Stimulated activated CD4-positive, alpha-beta T cell treated with anti-CD3 and anti-CD28 coated beads, Interleukin-15, amount 100 ng/mL, for 1 hour (primary cell): ENCODE measurements at regions not wholly inside any gene's neighbourhood (a gene's known extent, or its start where the extent isn't known, plus 50 kb on each side); places are given as distances from the start of the nearest gene placed in this dataset.

ENCODE experiments used
- DNase-seq, 2 donors: peaks; one replicate each; pipeline ENCODE4 v3.0.0-alpha.2; 2020; ENCODE audit warnings: low read depth in 1 of 2, low spot score in 1 of 2

DNA sequence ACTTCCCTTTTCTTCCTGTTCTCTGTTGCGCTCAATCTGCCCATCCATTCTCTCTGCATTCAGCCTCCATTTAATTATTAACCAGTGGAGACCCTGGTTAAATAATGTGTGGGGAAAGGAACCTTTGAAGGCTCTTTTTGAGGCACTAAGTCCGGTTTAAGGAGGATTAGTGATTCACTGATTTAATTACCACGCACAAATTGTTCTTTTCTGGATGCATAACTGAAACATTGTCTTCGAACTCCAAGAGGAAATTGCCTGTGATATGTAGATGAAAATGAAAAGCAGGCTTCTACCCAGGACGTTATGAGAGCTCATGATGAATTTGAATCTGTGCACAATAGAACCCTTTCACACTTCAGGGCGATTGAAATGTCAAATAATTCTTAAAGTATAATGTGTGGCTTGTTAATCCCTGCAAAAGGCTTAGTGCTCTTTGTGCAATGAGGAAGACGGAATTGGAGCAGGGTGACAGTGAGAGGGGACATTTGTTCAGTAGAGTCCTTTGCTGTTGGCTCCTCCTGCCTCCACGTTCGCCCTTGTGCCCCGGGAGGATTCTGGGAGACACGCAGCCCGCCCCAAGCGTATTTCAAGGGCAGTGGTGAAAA lies 51.1 kb upstream of the ZNF236 start:
- DNase-seq: no peak

GRCh38 chr18:76767954-76768353 lies 54.4 kb upstream of the ZNF236 start:
- DNase-seq: no peak

GRCh38 chr18:76766429-76766828 lies 55.9 kb upstream of the ZNF236 start:
- no peak for DNase-seq

- no peak for DNase-seq
These were observed 56.7 kb upstream of the ZNF236 start for GRCh38 chr18:76765649-76766048.

DNA sequence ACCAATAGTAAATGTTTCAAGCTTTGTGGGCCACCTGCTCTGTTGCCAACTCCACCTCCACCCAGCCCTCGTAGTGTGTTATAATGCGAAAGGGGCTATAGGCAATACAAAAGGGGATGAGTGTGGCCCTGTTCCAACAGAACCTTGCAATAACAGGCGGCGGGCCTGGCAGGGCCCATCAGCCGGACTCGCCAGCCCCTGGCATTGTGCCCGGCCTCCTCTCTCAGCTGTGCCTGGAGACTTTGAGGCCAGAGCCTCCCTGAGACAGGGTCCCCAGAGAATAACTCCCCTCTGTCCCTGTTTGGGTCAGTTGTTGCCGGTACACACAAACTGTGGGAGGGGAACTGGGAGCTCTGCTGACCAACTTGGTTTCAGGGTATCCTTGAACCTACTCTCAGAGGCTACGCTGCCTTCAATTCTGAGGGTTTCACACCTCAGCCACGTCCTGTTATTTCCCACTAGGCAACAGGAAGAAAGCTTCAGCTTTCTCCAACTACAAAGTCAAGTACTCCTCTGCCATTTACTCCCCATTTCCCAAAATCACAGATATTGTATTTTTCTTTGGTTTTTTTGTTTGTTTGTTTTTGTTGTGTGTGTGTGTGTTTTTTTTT lies 58.0 kb upstream of the ZNF236 start:
- no peak for DNase-seq

- DNase-seq: no peak
These were observed 63.3 kb upstream of the ZNF236 start for GRCh38 chr18:76759056-76759455.

DNA sequence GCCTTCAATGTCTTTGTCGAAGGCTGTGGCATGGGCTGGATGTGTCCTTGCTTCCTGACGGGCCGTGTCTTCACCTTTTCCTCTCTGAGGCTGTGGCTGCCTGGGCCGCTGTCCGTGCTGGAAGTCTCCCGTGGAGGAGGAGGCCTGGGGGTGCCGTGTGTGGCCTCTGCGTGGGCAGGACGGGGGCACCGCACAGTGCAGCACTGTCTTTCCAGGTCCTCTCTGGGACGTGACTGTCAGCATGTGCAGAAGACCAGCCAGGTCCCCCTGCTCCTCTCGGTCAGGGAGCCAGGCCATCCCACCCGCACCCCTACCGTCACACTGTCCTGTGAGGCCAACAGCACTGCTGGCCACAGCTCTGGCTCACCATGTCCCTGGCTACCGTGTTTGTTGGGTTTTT lies 64.4 kb upstream of the ZNF236 start:
- DNase-seq: no peak

DNA sequence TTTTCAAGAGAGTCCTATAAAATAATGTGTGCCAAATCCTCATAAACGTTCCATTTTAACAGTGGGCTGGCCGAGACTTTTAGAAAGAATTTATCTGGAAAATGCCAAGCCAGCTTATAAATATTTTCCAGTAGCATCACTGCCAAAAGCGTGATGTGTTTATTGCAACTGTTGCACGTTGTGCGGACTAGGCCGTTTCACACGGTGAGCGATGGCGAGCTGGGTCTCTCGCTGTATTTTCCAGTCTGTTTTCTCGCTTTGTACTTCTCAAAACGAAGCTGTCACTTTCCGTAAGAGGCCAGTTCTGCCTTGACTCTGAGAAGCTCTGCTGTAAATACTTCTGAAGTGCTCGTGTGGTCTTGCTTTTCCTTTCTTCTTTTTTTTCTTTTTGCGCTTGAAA lies 65.0 kb upstream of the ZNF236 start:
- DNase-seq: no peak

DNA sequence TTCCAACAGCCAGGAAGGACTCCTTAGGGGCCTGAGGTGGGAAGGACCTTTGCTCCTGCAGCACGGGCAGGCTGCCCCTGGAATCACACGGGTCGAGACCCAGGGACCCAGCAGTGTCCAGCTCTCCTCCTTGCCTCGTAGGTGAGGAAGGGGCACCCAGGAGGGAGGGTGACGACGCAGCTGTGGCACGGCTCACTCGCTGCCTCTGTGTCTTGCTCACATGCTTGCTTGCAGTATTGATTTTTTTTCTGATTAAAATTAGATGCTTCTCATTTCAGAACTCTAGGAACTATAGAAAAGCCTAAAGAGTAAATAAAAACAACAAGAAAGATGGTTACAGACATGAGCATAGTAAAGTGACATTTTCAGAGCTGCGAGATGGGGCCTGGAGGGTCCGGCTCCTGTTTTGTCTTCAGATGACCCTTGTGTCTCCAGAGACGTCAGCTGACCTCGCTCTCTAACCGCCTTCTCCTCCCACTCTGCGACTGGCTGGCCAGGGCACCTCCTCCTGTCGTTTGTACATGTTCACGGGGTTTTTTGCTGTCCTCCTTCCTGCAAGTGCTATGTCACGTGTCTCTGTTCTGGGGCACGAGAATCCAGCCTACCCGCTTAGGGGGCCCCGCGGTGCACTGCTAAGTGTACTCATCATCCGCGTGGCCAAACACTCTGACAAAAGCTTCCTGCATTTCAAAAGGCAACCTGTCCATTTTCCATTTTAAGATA lies 65.7 kb upstream of the ZNF236 start:
- DNase-seq: no peak

- no peak for DNase-seq
These were observed 68.0 kb upstream of the ZNF236 start for GRCh38 chr18:76754351-76754750.

- DNase-seq: no peak
These were observed 70.0 kb upstream of the ZNF236 start for GRCh38 chr18:76752400-76752799.

GRCh38 chr18:76750917-76751890 lies 71.2 kb upstream of the ZNF236 start:
- DNase-seq: no peak

GRCh38 chr18:76750269-76750668 lies 72.1 kb upstream of the ZNF236 start:
- no peak for DNase-seq

GRCh38 chr18:76747676-76748075 lies 74.7 kb upstream of the ZNF236 start:
- DNase-seq: no peak

DNA sequence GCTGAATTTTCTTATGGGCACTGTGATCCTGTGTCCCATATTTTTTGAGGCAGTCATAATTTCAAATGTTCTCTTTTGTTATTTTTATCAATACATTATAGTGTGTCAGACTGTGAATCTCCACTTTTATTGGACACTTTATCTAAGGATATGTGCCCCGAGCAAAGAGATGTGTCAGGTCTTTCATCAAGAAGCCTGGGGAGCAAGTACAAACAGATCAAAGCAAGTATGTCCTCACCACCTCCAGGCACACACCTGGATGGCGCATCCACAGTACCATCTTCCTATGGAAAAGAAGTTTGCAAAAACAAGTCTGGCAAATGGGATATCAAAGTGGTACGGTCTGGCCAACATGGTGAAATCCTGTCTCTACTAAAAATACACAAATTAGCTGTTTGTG lies 81.0 kb upstream of the ZNF236 start:
- no peak for DNase-seq

GRCh38 chr18:76736309-76736708 lies 86.0 kb upstream of the ZNF236 start:
- no peak for DNase-seq

GRCh38 chr18:76730901-76731300 lies 91.5 kb upstream of the ZNF236 start:
- DNase-seq: no peak

GRCh38 chr18:76727589-76727988 lies 94.8 kb upstream of the ZNF236 start:
- DNase-seq: no peak

DNA sequence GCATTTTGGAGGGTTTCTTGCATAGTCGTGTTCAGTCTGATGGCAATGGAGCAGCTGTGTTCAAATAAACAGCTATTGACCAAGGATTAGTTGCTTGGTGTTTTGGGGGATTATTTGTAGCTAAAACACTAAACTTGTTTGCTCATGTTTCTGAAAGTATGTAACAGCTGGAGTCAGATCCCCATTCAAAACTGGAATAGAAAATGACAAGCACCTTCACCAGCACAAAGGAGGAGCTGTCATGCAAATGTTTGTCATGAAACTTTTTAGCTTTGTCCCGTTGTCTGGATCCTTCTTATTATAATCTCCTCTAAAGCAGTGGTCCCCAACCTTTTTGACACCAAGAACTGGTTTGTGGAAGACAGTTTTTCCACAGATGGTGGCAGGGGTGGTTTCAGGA lies 96.9 kb upstream of the ZNF236 start:
- no peak for DNase-seq

GRCh38 chr18:76722224-76723061 lies 99.9 kb upstream of the ZNF236 start:
- no peak for DNase-seq
